Ovary (tissue), 7 donors: ENCODE measurements at regions not wholly inside any gene's neighbourhood (a gene's known extent, or its start where the extent isn't known, plus 50 kb on each side); places are given as distances from the start of the nearest gene placed in this dataset.

Experiments
- DNase-seq, 5 donors: peaks; one replicate each; pipeline ENCODE4 v3.0.0-alpha.2; 2019 to 2020
- H3K27ac ChIP-seq, 2 donors: fragments of 200-600 bp; one replicate each; pipeline versions ENCODE4 v1.5.1 to v1.8.0; 2019 to 2022
- H3K27me3 ChIP-seq: fragments of 200-600 bp; one replicate; pipeline ENCODE4 v1.8.0; 2022
- H3K36me3 ChIP-seq: fragments of 200-600 bp; sonication (generic); one replicate; pipeline ENCODE4 v1.5.1; 2019
- H3K4me1 ChIP-seq: one replicate; pipeline ENCODE4 v1.8.1; 2013; ENCODE audit warnings: mild to moderate bottlenecking, moderate library complexity; ENCODE audit not compliant: insufficient read depth
- H3K4me3 ChIP-seq: fragments of 200-600 bp; sonication (generic); one replicate; pipeline ENCODE4 v1.5.1; 2017
- H3K9me3 ChIP-seq, 2 donors: fragments of 200-600 bp in 1 of 2; sonication (generic) in 1 of 2; one replicate each; pipeline versions ENCODE4 v1.5.1 to v1.8.1; 2013 to 2019; ENCODE audit warnings: mild to moderate bottlenecking in 1 of 2, moderate library complexity in 1 of 2
- EP300 ChIP-seq: sonication (generic); formaldehyde crosslinking; IDR thresholded peaks from one replicate; pipeline ENCODE4 v1.6.1; 2017; ENCODE audit warnings: antibody characterized with exemption
- POLR2A ChIP-seq: fragments of 450-650 bp; IDR thresholded peaks from one replicate; pipeline ENCODE4 v1.6.1; 2017; ENCODE audit warnings: antibody characterized with exemption, mild to moderate bottlenecking, moderate library complexity
- WGBS, 3 donors: extraction: QIAGEN DNeasy Blood & Tissue Kit in 1 of 3; methylation state at CpG; one replicate each; pipeline versions ENCODE4 v1.1.5 to v1.1.7; 2013 to 2017; 5-methylcytosine and 5-hydroxymethylcytosine counted together
- intact Hi-C, 4 donors: fragments of 100-400 bp; cut with DNase I; formaldehyde crosslinking; loops; one replicate each; pipeline versions ENCODE4 v1.11.0 to v1.15.1; 2022 to 2023
- TF ChIP-seq, protein P1 (sequence below), 3 donors: fragments of 450-650 bp in 2 of 3; fragments of 200-600 bp in 1 of 3; IDR thresholded peaks; one replicate each; pipeline versions ENCODE4 v1.5.1 to v1.8.0; 2016 to 2022; ENCODE audit warnings: antibody characterized with exemption in 3 of 3, mild to moderate bottlenecking in 1 of 3
- donor health status: DM: no; HTN: no; CAD: no; lungs with moderate emphysema.
- donor health status: DM: no; HTN: no; CAD: no.
- donor health status: Bipolar disorder and iron deficiency.
- donor health status: DM: no; HTN: no; CAD: no.
- donor health status: DM: yes; HTN: yes; CAD: no.

DNA sequence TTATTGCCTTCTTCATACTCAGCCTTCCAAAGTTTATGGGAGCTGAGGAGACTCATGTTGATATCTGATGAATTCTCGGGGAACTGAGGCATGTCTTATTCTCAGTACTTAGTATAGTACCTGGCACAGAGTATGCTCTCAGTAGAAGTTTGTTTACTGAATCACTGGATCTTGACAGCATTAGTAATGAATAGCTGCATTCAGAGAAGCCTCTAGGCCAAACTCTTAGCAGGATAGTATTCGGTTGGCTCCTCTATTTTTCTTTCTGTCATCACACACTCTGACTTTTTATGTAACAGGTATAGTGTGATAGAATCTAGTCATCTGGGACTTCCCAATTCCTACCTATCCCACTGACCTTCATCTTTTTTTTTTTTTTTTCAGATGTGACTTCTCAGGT is 566.4 kb upstream of the MAN1A1 start:
- intact Hi-C loops: no loop called here
- H3K27me3 ChIP-seq: no peaks in the 10 kb centered on the region
- H3K9me3 ChIP-seq: no peaks in the 10 kb centered on the region
- H3K4me3 ChIP-seq: no peak overlapping the region
- H3K36me3 ChIP-seq: no peaks in the 10 kb centered on the region
- no peaks in the 10 kb centered on the region for H3K4me1 ChIP-seq
- WGBS, 3 donors: 78 to 85% (median 79%) methylated on average over 2 of the region's 2 CpGs
- no peak for DNase-seq
- no peak overlapping the region for H3K27ac ChIP-seq
- TF ChIP-seq EP300 (no peak), POLR2A (no peak)
- TF ChIP-seq, protein P1, sequence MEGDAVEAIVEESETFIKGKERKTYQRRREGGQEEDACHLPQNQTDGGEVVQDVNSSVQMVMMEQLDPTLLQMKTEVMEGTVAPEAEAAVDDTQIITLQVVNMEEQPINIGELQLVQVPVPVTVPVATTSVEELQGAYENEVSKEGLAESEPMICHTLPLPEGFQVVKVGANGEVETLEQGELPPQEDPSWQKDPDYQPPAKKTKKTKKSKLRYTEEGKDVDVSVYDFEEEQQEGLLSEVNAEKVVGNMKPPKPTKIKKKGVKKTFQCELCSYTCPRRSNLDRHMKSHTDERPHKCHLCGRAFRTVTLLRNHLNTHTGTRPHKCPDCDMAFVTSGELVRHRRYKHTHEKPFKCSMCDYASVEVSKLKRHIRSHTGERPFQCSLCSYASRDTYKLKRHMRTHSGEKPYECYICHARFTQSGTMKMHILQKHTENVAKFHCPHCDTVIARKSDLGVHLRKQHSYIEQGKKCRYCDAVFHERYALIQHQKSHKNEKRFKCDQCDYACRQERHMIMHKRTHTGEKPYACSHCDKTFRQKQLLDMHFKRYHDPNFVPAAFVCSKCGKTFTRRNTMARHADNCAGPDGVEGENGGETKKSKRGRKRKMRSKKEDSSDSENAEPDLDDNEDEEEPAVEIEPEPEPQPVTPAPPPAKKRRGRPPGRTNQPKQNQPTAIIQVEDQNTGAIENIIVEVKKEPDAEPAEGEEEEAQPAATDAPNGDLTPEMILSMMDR (IDR thresholded peaks at IDR 0.05): no peak

DNA sequence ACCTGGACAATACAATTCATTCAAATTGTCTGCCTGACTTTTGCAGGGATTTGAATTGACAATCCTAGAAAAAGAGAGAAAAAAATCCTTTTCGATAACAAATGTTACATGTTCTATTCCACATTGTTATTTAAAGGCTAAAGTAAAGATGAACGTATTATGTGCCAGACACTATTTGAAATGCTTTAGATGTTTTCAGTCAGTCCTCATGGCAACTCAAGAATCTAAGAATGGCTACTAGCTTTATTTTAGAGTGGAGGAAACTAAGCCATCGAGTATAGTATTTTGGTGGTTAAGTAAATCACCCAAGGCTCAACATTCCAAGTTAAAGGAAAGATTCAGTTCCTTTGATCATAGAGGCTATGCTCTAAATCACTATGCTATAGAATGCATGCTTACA is 558.6 kb upstream of the MAN1A1 start:
- WGBS, 3 donors: 36 to 72% (median 57%) methylated on average over 3 of the region's 3 CpGs
- no peaks in the 10 kb centered on the region for H3K36me3 ChIP-seq
- no peak for DNase-seq

DNA sequence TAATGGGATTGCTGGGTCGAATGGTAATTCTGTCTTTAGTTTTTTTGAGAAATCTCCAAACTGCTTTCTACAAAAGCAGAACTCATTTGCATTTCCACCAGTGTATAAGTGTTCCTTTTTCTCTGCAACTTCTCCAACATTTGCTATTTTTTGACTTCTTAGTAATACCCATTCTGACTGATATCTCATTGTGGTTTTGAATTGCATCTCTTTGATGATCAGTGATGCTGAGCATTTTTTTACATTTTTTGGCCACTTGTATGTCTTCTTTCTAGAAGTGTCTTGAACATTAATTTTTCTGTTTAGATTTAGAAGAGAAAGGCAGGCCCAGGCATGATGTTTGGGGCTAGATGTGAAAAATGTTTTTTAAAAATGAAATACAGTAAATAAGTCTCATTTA is 553.1 kb upstream of the MAN1A1 start:
- no peak for DNase-seq
- WGBS, 3 donors: 71 to 80% (median 72%) methylated on average over 1 of the region's 1 CpG
- H3K4me3 ChIP-seq: no peak overlapping the region
- no peak overlapping the region for H3K27ac ChIP-seq
- H3K36me3 ChIP-seq: no peaks in the 10 kb centered on the region
- TF ChIP-seq, protein P1 (IDR thresholded peaks at IDR 0.05): no peak
- TF ChIP-seq EP300 (no peak), POLR2A (no peak)
- H3K9me3 ChIP-seq: no peaks in the 10 kb centered on the region
- H3K27me3 ChIP-seq: no peaks in the 10 kb centered on the region
- no peaks in the 10 kb centered on the region for H3K4me1 ChIP-seq
- intact Hi-C loops: no loop called here

More for the DNA sequence above, 558.6 kb upstream of the MAN1A1 start:
- TF ChIP-seq EP300: no peak
- no peak for TF ChIP-seq POLR2A
- TF ChIP-seq, protein P1 (IDR thresholded peaks at IDR 0.05): no peak
- intact Hi-C loops: no loop called here
- Histone ChIP-seq H3K27ac (no peak overlapping the region), H3K9me3 (no peaks in the 10 kb centered on the region), H3K4me3 (no peak overlapping the region), H3K4me1 (no peaks in the 10 kb centered on the region), H3K27me3 (no peaks in the 10 kb centered on the region)

DNA sequence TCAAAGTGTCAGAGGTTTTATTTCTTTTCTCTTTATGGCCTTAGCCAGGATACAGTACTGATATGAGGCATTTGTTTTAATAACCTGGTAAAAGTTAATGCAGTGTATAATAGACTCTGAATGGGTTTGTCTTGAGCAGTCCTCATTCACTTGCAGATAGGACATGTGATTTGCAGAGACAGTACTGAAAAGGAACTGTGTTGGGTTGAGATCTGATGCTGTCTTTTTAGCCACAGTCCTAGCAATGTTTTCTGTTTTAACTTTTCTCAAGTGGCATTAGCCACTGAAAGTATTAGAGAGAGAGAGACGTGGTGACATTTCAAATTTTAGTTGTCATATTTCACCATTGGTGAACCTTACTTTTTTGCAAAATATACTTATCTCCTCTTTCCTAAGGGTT is 547.2 kb upstream of the MAN1A1 start:
- WGBS, 3 donors: 81 to 89% (median 87%) methylated on average over 1 of the region's 1 CpG
- intact Hi-C loops: no loop called here
- H3K36me3 ChIP-seq: no peaks in the 10 kb centered on the region

More for the DNA sequence above, 547.2 kb upstream of the MAN1A1 start:
- H3K4me3 ChIP-seq: no peak overlapping the region
- TF ChIP-seq POLR2A: no peak
- TF ChIP-seq, protein P1 (IDR thresholded peaks at IDR 0.05): no peak
- no peak for TF ChIP-seq EP300
- DNase-seq: no peak
- no peaks in the 10 kb centered on the region for H3K4me1 ChIP-seq
- no peaks in the 10 kb centered on the region for H3K9me3 ChIP-seq
- no peaks in the 10 kb centered on the region for H3K27me3 ChIP-seq
- H3K27ac ChIP-seq: no peak overlapping the region
